ENCODE measurements at regions not wholly inside any gene's neighbourhood (a gene's known extent, or its start where the extent isn't known, plus 50 kb on each side); places are given as distances from the start of the nearest gene placed in this dataset.

DNA sequence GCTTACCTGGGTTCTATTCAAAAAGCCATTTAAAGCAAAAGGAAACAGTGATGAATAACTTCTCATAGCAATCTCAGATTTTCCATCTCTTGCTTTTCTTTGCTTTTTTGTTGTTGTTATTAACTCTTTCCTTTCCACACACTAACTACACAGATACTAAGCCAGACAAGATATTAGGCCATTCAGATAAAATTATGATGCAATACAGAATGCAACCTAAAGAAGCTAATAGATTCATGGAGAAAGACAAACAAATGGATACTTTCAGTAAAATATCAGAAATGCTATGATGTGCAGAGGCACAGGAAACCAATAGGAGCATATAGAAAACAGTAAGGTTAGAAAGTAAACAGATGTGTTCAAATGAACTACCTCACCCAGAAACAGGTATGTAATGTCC is 597.0 kb upstream of the ITGA1 start:
- H3K4me3 ChIP-seq (ENCODE audit: low read length), result no peak overlapping the region
- TF ChIP-seq, protein P1, sequence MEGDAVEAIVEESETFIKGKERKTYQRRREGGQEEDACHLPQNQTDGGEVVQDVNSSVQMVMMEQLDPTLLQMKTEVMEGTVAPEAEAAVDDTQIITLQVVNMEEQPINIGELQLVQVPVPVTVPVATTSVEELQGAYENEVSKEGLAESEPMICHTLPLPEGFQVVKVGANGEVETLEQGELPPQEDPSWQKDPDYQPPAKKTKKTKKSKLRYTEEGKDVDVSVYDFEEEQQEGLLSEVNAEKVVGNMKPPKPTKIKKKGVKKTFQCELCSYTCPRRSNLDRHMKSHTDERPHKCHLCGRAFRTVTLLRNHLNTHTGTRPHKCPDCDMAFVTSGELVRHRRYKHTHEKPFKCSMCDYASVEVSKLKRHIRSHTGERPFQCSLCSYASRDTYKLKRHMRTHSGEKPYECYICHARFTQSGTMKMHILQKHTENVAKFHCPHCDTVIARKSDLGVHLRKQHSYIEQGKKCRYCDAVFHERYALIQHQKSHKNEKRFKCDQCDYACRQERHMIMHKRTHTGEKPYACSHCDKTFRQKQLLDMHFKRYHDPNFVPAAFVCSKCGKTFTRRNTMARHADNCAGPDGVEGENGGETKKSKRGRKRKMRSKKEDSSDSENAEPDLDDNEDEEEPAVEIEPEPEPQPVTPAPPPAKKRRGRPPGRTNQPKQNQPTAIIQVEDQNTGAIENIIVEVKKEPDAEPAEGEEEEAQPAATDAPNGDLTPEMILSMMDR (conservative IDR thresholded peaks at IDR 0.05; ENCODE audit: low read depth, low read length), result no peak
- DNase-seq (ENCODE audit: low read depth), result no peak

DNA sequence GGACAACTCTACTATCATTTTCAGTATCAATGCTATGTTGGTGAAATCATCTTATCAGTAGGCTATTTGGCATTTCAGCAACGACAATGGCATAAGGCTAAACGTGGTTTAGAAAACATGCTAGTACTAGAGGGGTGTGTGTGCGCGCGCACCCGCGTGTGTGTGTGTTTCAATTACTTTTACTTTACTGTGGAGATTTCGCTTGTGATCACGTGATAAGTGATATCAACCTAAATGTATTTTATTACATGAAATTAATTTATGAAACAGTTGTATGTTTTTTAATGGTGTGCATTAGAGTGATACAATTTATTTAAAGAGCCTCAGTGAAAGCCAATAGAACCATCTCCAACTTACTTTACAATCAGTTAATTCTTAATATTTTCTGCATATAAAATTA is 587.9 kb upstream of the ITGA1 start:
- DNase-seq (ENCODE audit: low read depth), result no peak
- TF ChIP-seq, protein P1 (conservative IDR thresholded peaks at IDR 0.05; ENCODE audit: low read depth, low read length), result no peak
- H3K4me3 ChIP-seq (ENCODE audit: low read length), result no peak overlapping the region

DNA sequence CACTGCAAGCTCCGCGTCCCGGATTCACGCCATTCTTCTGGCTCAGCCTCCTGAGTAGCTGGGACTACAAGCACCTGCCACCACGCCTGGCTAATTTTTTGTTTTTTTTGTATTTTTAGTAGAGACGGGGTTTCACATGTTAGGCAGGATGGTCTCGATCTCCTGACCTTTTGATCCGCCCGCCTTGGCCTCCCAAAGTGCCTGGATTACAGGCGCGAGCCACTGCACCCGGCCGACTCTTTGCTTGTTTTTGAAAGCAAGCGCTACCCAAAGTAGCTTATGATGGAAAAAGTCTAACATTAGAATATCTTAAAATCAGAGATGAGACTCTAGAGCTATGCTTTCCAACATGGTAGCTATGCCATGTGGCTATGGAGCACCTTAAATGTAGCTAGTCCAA is 585.5 kb upstream of the ITGA1 start:
- no peak for DNase-seq (ENCODE audit: low read depth)
- TF ChIP-seq, protein P1 (conservative IDR thresholded peaks at IDR 0.05; ENCODE audit: low read depth, low read length), result no peak

DNA sequence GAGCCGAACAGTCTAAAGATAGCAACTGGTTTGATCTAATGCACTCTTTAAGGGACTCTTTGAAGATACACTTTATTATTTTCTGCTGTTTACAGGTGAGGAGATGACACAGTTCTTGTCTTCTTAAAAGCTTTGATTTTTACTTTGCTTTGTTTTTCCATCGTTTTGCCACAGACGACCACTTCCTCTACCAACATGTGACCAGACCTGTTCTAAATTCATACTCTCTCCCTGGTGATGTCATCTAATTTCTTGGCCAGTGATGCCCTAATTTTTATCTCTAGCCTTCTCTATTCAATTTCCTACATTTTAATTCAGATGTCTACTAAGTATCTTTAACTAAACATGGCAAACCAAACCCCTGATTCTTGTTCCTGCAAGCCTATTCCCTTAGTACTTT is 583.4 kb upstream of the ITGA1 start:
- DNase-seq (ENCODE audit: low read depth), result no peak
- TF ChIP-seq, protein P1 (conservative IDR thresholded peaks at IDR 0.05; ENCODE audit: low read depth, low read length), result no peak
- H3K4me3 ChIP-seq (ENCODE audit: low read length), result no peak overlapping the region

More for the DNA sequence above, 585.5 kb upstream of the ITGA1 start:
- no peak overlapping the region for H3K4me3 ChIP-seq (ENCODE audit: low read length)

All from retinal pigment epithelial cell (primary cell).